ENCODE measurements at regions not wholly inside any gene's neighbourhood (a gene's known extent, or its start where the extent isn't known, plus 50 kb on each side); places are given as distances from the start of the nearest gene placed in this dataset.

DNA sequence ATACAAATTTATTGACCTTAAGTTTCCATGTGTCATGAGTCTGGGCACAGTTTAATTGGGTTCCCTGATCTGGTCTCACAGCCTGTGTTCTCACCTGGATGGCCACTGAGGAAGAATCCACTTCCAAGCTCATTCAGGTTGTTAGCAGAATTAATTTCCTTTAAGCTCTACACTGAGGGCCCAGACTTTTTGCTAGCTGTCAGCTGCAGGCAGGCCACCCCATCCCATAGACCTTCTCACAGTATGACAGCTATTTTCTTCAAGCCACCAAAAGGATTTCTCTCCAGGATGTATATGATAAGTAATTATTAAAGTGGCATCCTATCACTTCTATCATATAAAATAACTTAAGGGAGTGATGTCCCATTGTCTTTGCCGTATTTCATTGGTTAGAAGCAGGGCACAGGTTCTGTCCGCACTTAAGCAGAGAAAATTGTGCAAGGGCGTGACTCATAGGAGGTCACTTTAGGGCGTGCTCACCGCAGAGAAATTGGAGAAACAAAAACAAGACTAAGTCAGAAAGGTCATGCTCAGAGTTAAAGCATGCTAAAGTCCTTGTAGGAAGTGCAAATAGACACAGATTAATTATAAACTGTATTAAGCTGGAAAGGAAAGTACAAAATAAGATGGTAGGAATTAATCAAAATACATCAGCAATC lies 109.9 kb downstream of the AHR start:
- TF ChIP-seq POLR2A (IDR thresholded peaks at IDR 0.05) = no peak
- TF ChIP-seq, protein P1, sequence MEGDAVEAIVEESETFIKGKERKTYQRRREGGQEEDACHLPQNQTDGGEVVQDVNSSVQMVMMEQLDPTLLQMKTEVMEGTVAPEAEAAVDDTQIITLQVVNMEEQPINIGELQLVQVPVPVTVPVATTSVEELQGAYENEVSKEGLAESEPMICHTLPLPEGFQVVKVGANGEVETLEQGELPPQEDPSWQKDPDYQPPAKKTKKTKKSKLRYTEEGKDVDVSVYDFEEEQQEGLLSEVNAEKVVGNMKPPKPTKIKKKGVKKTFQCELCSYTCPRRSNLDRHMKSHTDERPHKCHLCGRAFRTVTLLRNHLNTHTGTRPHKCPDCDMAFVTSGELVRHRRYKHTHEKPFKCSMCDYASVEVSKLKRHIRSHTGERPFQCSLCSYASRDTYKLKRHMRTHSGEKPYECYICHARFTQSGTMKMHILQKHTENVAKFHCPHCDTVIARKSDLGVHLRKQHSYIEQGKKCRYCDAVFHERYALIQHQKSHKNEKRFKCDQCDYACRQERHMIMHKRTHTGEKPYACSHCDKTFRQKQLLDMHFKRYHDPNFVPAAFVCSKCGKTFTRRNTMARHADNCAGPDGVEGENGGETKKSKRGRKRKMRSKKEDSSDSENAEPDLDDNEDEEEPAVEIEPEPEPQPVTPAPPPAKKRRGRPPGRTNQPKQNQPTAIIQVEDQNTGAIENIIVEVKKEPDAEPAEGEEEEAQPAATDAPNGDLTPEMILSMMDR (IDR thresholded peaks at IDR 0.05) = no peak
- TF ChIP-seq POLR2AphosphoS5 (IDR thresholded peaks at IDR 0.05; ENCODE audit: insufficient read depth in 1 of 2, low read depth in 1 of 2) = peak in 1 of 2 donors; percentile 83

All from vagina (tissue), 2 donors.